ENCODE measurements at regions not wholly inside any gene's neighbourhood (a gene's known extent, or its start where the extent isn't known, plus 50 kb on each side); places are given as distances from the start of the nearest gene placed in this dataset.

GRCh38 chr3:194279701-194280360 is 71.3 kb downstream of the CPN2 start:
- intact Hi-C loops (cut with micrococcal nuclease) = no loop called here

- intact Hi-C loops (cut with micrococcal nuclease) = no loop called here
Measured at GRCh38 chr3:194280777-194281176, 70.4 kb downstream of the CPN2 start.

- intact Hi-C loops (cut with micrococcal nuclease) = no loop called here
Measured at GRCh38 chr3:194281306-194281705, 69.8 kb downstream of the CPN2 start.

GRCh38 chr3:194281766-194282165 is 69.4 kb downstream of the CPN2 start:
- intact Hi-C loops (cut with micrococcal nuclease) = no loop called here

- intact Hi-C loops (cut with micrococcal nuclease) = no loop called here
Measured at GRCh38 chr3:194282436-194283122, 68.5 kb downstream of the CPN2 start.

- intact Hi-C loops (cut with micrococcal nuclease) = no loop called here
Measured at GRCh38 chr3:194283221-194284006, 67.7 kb downstream of the CPN2 start.

- intact Hi-C loops (cut with micrococcal nuclease) = no loop called here
Measured at GRCh38 chr3:194284351-194284750, 66.8 kb downstream of the CPN2 start.

GRCh38 chr3:194285024-194285849 is 65.9 kb downstream of the CPN2 start:
- intact Hi-C loops (cut with micrococcal nuclease) = no loop called here

- intact Hi-C loops (cut with micrococcal nuclease) = no loop called here
Measured at GRCh38 chr3:194285850-194286197, 65.3 kb downstream of the CPN2 start.

GRCh38 chr3:194286375-194287146 is 64.6 kb downstream of the CPN2 start:
- intact Hi-C loops (cut with micrococcal nuclease) = no loop called here

GRCh38 chr3:194287374-194287773 is 63.8 kb downstream of the CPN2 start:
- intact Hi-C loops (cut with micrococcal nuclease) = no loop called here

- intact Hi-C loops (cut with micrococcal nuclease) = no loop called here
Measured at GRCh38 chr3:194287977-194288706, 63.0 kb downstream of the CPN2 start.
